ENCODE measurements at regions not wholly inside any gene's neighbourhood (a gene's known extent, or its start where the extent isn't known, plus 50 kb on each side); places are given as distances from the start of the nearest gene placed in this dataset.

DNA sequence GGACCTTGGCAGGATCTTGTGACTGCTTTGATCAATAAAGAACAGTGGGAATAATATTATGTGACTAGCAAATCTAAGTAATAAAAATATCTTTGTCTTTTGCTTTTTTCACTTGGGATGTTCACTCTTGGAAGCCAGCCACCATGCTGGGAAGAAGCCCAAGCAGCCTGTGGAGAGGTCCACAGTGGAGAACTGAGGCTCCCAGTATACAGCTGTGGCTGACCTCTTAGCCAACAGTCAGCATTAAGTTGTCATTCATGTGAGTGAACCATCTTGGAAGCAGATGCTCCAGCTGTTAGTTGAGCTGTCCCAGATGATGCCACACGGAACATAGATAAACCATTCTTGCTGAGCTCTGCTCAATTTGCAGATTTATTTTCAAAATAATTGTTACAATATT, 160.0 kb downstream of the OSR1 start:
- no peaks in the 10 kb centered on the region for H3K9me1 ChIP-seq (ENCODE audit: insufficient read depth, low read length)
- H3K18ac ChIP-seq (ENCODE audit: low read depth, low read length): no peak overlapping the region
- H2AK5ac ChIP-seq (ENCODE audit: low read depth, low read length): no peak overlapping the region
- no peak overlapping the region for H2BK5ac ChIP-seq (ENCODE audit: low read depth, low read length, poor library complexity, severe bottlenecking)
- TF ChIP-seq MXI1 (IDR thresholded peaks at IDR 0.05; ENCODE audit: borderline replicate concordance, low read depth, low read length) (no peak), SMC3 (IDR thresholded peaks at IDR 0.05; ENCODE audit: low read depth, low read length) (no peak)
- H3K36me3 ChIP-seq (ENCODE audit: control insufficient read depth, insufficient read depth, low read length): no peaks in the 10 kb centered on the region
- peak; percentile 28 for DNase-seq
- H4K5ac ChIP-seq (ENCODE audit: low read depth, low read length): no peak overlapping the region
- peaks cover 2% of the 10 kb centered on the region; the same call in 1 of the 2 replicates for H3K9me3 ChIP-seq (ENCODE audit: control insufficient read depth, insufficient read depth, low read length)
- no peak overlapping the region for H3K9ac ChIP-seq (ENCODE audit: low read depth, low read length)
- H2AFZ ChIP-seq (replicated peaks; ENCODE audit: low read length, poor library complexity): no peak overlapping the region
- no peak overlapping the region for H3K56ac ChIP-seq (ENCODE audit: extremely low read depth, insufficient read depth, low read length)
- no peak overlapping the region for H2BK120ac ChIP-seq (ENCODE audit: low read depth, low read length)
- WGBS, 2 experiments (ENCODE audit: extremely low coverage in 2 of 2, insufficient read length in 1 of 2): no CpG with 5 or more reads among the region's 1 CpG
- no peaks in the 10 kb centered on the region for H3K27me3 ChIP-seq (ENCODE audit: control insufficient read depth, insufficient read depth, low read length)
- intact Hi-C loops (cut with micrococcal nuclease): no loop called here
- ChIA-PET CTCF (interaction anchor here (1.0 kb wide), 1 partner anchor 10 kb away, joined by 3 read pairs; no protein-coding TSS in a partner anchor), POLR2A (ENCODE audit: unreplicated experiment) (no interaction called here)
- no peak overlapping the region for H3K4me3 ChIP-seq (ENCODE audit: insufficient read depth, low read depth, low read length)
- H3K4me1 ChIP-seq (ENCODE audit: control insufficient read depth, insufficient read depth, low read length): no peaks in the 10 kb centered on the region
- H4K91ac ChIP-seq (ENCODE audit: insufficient read depth, low read depth, low read length): no peak overlapping the region
- no peak for ATAC-seq (ENCODE audit: low read depth)
- no peak overlapping the region for H3K23ac ChIP-seq (ENCODE audit: low read depth, low read length)
- no peaks in the 10 kb centered on the region for H3K79me1 ChIP-seq (ENCODE audit: low read depth in 1 of 2, low read length in 2 of 2)
- BruUV-seq (replicated peaks): no TSS peak
- dilution Hi-C loops (cut with HindIII; ENCODE audit: low sequenced_read_pairs, unreplicated experiment): no loop called here
- H3K4ac ChIP-seq (ENCODE audit: low read depth, low read length): no peak overlapping the region
- H4K20me1 ChIP-seq (ENCODE audit: insufficient read depth, low read length): no peaks in the 10 kb centered on the region
- no peak overlapping the region for H4K8ac ChIP-seq (ENCODE audit: low read depth in 2 of 2, low read length in 2 of 2)
- H3K14ac ChIP-seq (replicated peaks; ENCODE audit: low read depth, low read length): no peak overlapping the region
- no peak overlapping the region for H2BK15ac ChIP-seq (ENCODE audit: low read depth, low read length)
- in situ Hi-C loops (cut with MboI; ENCODE audit: low sequenced_read_pairs): no loop called here
- no peak overlapping the region for H2BK20ac ChIP-seq (ENCODE audit: low read depth, low read length)
- no peak overlapping the region for H2AK9ac ChIP-seq (replicated peaks; ENCODE audit: low read depth, low read length, poor library complexity)
- H3K27ac ChIP-seq (ENCODE audit: insufficient read depth, low read length): no peak overlapping the region
- no peak overlapping the region for H3K4me2 ChIP-seq (ENCODE audit: low read depth, low read length)

All from IMR-90 (cell line).